ENCODE measurements at regions not wholly inside any gene's neighbourhood (a gene's known extent, or its start where the extent isn't known, plus 50 kb on each side); places are given as distances from the start of the nearest gene placed in this dataset.
"Not testable (repeated sequence)": the region's sequence is repeated elsewhere in the genome, so short reads cannot be mapped to it uniquely, and the experiment has no call there.

DNA sequence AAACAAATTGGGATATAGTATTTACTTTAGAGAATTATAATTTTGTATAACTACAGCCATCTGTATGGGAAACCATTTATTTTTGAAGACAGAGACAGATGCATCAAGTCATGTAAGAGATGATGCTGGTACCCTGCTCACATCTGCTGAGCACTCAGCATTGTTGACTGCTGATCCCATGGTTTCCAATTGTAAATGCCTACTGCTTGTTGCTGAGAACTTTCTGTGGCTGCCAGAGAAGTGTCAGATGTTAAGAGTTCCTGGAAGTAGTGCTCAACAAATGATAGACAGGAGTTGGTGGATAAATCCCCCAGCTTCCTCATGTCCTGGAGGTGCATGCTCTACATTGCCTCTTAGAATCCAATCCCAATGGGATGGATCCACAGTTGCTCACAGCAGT is 167.1 kb downstream of the OXSM start:
- DNase-seq: no peak

DNA sequence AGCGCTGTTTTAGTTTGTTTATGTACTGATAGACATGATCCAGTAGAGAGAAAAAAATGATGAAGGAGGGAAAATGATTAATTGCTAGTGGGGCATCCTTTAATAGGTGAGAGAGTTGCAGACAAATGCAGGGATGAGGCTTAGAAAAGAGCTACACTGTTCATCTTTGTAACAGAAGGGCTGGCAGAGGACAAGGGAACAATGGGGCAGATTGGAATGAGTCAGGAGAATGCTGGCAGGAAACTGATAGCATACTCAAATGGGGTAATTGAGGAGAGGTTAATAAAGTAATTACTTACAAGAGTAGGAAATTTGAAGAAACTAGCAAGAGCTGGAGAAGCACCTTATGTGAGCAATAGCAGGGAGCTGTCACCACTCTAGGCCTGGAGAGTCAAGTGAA is 170.9 kb downstream of the OXSM start:
- DNase-seq: no peak

- no peak for DNase-seq
These were observed 172.4 kb downstream of the OXSM start for GRCh38 chr3:25962255-25962654.

DNA sequence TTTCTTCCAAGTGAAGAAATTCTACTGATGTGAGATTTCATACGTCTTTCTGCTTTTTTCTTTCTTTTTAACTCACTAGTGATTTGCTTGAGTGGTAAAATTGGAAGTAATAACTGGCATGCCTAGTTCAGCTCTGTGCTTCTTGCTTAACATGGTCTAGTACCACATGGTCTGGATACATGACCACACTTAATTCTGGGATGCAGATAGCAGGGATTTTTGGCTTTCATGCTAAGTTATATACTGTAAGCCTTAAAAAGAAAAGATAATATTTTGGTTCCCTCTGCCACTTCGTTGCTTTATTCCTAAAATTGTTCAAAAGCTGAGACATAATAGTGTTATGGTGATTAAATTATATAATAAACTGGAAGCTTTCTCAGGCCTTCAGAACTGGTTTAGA is 174.3 kb downstream of the OXSM start:
- DNase-seq: no peak

- no peak for DNase-seq
These were observed 177.5 kb downstream of the OXSM start for GRCh38 chr3:25967385-25967784.

DNA sequence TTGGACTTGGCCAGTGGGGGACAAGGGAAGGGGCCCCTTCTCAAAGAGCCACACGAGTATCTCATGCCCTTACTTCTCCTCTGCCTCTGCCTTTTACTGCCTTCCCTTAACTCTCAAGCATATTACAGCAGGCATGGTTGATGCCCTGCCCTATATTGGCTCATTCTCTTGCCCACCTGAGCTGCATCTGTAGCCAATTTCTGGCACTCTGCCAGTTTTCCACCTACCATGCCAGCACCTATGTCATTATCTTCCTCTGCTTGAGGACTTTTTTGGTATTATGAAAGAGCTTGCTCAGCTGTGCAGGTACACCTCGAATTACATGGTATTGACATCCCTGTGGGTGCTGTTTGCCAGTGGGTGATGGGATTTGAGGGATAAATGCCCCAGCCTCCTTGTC is 181.8 kb downstream of the OXSM start:
- DNase-seq: no peak

GRCh38 chr3:25973122-25973521 is 183.2 kb downstream of the OXSM start:
- DNase-seq: no peak

DNA sequence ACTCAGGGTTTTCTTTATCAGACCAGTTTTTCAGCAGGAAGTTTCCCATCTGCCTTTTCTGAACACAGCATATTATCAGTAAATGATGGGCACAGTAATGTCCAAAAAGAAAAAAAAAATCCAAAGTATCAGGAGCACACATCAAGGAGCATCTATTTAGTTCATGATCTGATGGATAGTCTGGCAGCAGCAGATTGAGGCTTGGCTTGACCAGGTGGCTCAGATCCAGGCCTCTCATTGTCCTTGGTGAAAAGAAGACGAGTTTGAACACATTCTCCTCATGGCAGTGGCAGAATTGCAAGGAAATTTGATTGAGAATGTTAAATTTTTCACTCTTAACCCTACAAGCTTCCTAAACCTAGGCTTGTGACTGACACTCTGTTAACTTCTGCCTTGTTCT is 192.9 kb downstream of the OXSM start:
- DNase-seq: no peak

DNA sequence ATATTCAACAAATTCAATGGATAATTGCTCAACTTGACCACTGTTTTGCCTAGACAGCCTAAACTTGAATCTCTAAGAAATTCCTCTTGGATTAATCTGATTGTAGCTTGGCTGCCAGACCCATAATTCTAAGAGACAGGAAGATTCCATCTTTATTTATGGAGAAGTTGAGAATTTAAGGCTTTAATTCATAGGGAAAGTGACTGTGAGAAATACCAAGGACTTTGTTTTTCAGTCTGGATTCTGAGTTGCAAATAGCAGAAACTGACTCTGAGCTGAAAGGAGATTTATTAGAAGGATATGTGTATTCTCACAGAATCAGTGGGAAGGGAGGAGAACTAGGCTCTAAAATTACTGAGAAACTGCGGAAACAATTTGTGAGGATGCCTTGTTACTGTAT is 195.7 kb downstream of the OXSM start:
- no peak for DNase-seq

DNA sequence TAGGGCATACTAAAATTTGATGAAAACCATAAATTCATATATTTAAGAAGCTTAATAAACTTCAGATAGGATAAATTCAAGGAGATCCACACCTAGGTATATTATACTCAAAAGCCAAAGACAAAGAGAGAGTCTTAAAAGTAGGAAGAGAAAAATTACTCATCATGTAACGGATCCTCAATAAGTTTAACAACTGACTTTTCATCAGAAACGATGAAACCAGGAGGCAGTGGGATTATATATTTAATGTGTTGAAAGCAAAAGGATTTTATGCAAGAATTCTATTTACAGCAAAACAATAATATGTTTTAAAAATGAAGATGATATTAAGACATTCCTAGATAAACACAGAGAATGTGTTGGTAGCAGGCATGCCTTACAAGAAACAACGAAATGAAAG is 202.7 kb downstream of the OXSM start:
- DNase-seq: no peak

GRCh38 chr3:26004172-26004571 is 214.3 kb downstream of the OXSM start:
- no peak for DNase-seq

DNA sequence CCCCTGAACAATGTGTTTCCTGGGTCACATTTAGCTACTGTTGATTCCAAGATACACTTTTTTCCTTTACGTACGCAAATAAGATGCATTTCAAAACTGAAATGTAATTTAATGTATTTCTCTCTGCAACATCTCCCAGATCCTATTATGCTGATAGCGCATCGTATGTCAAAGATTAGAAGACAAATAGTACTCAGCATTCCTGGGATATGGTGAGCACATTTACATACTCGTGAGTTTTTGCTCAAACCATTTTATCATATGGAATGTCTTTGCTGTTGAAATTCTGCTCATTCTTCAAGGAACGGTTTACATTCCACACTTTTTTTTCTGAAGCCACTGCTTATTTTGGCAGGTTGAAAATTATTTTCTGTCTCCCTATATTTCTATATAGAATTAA is 221.4 kb downstream of the OXSM start:
- no peak for DNase-seq

- no peak for DNase-seq
These were observed 222.4 kb downstream of the OXSM start for GRCh38 chr3:26012241-26012745.

DNA sequence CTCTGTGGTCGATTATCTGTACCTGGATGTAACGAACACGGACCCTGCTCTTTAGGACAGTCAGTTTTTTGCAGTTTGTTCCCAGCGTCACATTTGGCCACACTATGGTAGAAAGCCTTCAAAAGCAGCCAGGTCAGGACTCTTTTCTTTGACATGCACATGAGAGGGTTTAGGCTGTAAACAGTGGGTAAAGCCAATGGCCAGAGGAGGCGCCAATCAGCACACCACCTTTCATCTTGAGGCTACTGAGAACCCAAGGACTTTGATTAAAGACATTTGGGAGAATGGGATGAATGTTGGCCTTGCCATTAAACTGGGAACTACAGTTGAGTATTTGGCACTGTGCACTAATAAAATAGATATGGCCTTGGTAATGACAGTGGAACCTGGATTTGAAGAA is 225.9 kb downstream of the OXSM start:
- no peak for DNase-seq

DNA sequence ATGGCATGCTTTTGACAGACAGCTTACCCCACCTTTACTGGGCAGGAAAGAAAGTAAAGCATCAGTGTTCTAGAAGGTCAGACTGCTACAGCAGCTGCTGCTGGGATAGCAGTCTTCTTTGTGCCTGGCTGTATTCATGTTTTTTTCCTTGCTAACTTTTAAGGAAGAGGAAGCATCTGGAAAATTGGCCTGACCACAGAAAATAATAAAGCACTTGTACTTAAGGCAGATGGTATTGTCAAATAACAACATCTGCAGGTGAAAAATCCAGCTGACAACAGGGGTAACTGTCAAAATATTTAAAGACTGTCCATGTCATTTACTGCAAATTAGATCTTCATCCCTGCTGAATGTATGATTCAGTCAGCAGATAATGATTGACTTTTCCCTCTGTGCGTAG is 229.0 kb downstream of the OXSM start:
- DNase-seq: no peak

DNA sequence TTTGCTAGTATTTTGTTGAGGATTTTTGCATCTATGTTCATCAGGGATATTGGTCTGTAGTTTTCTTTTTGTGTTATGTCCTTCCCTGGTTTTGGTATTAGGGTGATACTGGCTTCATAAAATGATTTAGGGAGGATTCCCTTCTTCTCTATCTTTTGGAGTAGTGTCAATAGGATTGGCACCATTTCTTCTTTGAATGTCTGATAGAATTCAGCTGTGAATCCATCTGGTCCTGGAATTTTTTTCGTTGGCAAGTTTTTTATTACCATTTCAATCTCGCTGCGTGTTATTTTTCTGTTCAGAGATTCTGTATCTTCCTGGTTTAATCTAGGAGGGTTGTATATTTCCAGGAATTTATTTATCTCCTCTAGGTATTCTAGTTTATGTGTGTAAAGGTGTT is 234.3 kb downstream of the OXSM start:
- not testable (repeated sequence) for DNase-seq

- DNase-seq: no peak
These were observed 239.4 kb downstream of the OXSM start for GRCh38 chr3:26029321-26029720.

DNA sequence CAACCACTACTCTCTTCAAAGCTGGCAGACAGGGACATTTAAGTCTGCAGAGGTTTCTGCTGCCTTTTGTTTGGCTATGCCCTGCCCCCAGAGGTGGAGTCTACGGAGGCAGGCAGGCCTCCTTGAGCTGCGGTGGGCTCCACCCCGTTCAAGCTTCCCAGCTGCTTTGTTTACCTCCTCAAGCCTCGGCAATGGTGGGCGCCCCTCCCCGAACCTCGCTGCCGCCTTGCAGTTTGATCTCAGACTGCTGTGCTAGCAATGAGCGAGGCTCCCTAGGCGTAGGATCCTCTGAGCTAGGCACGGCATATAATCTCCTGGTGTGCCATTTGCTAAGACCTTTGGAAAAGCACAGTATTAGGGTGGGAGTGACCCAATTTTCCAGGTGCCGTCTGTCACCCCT is 252.2 kb downstream of the OXSM start:
- not testable (repeated sequence) for DNase-seq

- DNase-seq: no peak
These were observed 260.1 kb downstream of the OXSM start for GRCh38 chr3:26049951-26050350.

GRCh38 chr3:26050776-26051175 is 260.9 kb downstream of the OXSM start:
- no peak for DNase-seq

DNA sequence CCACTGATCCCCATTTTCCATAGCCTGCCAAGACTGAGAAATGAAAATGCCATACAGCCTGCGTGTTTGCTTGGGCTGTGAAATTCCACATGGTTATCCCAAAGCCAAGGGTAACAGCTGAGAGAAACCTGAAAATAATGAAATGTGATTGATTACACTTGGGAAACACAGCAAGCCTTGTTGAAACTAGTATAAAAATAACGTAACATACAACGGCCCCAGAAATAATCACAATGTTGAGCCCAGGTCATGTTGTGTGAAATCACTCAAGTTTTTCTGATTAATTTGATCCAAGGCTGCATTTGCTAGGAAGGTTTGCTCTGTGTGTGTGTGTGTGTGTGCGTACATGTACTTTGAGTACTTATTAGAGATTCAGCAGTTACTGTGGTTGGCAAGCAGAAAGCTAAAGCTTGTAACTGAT is 269.0 kb downstream of the OXSM start:
- no peak for DNase-seq

- no peak for DNase-seq
These were observed 272.1 kb downstream of the OXSM start for GRCh38 chr3:26061947-26062346.

DNA sequence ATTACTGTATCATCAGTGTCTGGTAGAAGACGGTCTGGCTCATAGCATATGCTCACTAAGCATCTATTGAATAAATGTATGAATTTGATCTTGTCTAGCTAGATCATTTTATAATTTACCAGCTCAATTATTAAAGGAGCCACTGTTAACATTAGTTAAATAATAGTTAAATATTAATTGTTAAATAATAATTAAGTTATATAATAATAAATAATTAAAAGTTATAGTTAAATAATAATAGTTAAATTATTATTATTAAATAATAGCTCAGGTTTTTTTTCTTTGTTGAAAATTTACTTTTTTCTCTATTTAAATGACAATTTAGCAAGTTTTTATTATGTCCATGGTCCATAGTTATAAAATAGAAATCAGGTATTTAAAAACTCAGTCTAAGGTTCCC is 274.4 kb downstream of the OXSM start:
- DNase-seq: no peak

GRCh38 chr3:26068890-26069289 is 279.0 kb downstream of the OXSM start:
- no peak for DNase-seq

- DNase-seq: no peak
These were observed 281.0 kb downstream of the OXSM start for GRCh38 chr3:26070854-26071253.

GRCh38 chr3:26074080-26074479 is 284.2 kb downstream of the OXSM start:
- no peak for DNase-seq
